HG02642 (cell line): ENCODE measurements at regions not wholly inside any gene's neighbourhood (a gene's known extent, or its start where the extent isn't known, plus 50 kb on each side); places are given as distances from the start of the nearest gene placed in this dataset.
A peak's percentile ranks its signal among the peaks of the same experiment; 100 is the strongest.
"Not testable (repeated sequence)": the region's sequence is repeated elsewhere in the genome, so short reads cannot be mapped to it uniquely, and the experiment has no call there.

Source experiments
- ATAC-seq: cut with Tn5 transposase; IDR thresholded peaks from one replicate; pipeline ENCODE4 v1.9.1; 2021; ENCODE audit warnings: mild to moderate bottlenecking; ENCODE audit not compliant: unreplicated experiment, poor library complexity

DNA sequence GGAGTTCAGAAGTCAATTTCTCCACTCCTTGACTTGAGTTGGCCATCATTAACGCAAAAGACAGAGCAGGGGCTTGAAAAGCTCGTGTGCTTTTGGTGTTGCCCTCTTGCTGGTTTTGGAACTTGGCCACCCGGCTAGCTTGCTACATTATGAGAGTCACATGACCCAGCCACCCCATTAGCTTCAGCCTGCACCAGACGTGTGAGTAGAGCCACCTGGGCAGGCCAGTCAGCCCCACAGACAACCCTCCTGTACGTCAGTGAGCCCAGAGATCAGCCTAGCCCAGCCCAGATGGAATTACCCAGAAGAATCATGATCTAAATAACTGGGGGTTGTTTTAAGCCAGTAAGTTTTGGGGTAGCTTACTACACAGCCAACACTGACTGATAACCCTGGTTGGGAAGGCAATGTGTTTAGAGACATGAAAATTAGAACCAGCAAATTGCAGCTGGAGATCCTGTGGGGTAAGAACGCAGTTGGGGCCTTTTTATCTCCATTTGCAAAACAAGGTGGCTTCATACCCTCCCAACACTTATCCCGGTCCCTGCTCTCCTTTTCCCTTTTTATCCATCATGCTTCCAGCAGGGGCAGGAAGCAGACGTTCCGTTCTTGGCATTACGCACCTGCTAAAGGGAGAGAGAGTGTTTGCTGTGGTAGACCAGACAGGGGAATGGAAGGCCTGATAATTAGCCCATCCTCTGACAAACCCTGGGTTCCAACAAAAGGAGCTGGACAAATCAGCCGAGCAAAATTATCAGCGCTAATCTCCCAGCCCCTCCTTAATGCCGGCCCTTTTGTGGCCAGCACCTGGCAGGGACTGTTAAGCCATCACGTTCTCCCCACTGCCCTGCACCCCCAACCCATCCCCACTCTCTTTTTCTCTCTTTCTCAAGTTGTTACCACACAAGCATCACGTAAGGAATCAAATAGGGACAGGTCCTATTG lies 548.7 kb upstream of the CADM1 start:
- no peak for ATAC-seq

DNA sequence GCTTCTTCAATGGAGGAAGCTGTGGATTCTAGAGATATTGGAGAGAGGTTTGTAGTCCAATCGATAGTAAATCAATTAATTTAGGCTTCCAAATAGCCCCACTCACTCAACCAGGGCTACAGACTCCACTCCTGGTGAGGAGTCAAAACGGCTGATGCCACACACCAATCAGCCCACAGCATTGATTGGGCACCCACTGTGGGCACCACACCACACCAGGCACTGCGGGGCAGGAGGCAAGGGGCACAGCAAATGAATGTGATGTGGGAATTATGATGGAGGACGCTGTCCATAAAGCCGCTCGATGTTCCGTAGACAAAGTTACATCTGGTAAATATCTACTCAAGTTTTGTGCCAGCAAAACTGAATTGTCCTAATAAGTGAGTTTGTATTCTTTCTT lies 547.3 kb upstream of the CADM1 start:
- ATAC-seq: no peak

DNA sequence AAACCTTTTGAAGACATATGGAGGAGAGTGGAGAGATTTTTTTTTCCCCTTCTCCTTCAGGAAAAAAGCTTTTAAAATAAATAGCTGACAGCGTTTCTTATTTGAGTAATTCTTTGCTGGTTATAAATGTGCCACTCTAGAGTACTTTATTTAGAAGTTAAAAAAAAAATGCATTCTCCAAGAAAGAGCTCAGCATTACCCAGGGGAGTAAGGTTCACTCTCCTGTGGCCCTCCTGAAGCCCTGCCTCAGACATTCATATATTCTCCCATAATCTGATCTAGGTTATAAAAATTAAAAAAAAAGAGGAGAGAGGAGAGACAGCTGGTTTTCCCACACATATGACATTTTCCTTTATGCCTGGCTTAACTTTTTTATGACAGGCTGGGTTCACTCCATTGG lies 545.2 kb upstream of the CADM1 start:
- ATAC-seq: no peak

DNA sequence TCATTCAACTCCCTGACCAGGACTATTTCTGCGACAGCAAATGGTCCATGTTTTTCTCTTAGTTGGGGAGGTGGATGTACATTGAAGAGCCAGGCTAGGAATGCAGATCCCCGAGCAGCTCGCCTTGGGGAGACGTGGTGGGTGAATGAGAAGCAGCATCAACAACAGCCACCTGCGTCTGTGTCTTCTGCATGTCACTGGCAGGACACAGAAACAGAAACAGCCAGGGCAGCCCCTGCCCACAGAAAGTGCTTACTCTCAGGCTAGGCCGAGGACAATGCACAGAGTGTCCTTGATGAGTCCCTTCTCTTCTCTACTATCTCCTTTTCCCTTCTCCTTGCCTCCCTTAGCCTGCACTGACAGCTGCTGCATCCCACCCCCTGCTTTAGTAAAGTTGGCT lies 541.9 kb upstream of the CADM1 start:
- ATAC-seq: no peak

DNA sequence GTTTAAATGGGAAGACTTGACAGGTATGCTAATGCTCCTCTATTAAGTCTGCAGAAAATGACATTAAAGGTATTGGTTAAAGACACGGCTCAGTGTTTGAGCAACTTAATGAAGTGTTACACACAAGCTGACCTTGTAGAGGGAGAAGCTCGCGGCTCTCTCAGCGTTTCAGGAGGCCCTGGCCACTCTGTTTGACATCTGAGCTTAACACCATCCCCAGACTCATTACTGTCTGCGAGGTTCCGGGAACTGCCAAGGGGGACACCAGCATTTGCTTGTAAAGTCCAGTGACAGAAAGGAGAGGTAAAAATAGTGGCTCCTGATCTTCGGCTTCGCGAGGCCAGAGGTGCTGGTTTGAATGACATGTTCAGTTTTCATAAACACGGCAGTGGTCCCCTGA lies 540.7 kb upstream of the CADM1 start:
- ATAC-seq: no peak

DNA sequence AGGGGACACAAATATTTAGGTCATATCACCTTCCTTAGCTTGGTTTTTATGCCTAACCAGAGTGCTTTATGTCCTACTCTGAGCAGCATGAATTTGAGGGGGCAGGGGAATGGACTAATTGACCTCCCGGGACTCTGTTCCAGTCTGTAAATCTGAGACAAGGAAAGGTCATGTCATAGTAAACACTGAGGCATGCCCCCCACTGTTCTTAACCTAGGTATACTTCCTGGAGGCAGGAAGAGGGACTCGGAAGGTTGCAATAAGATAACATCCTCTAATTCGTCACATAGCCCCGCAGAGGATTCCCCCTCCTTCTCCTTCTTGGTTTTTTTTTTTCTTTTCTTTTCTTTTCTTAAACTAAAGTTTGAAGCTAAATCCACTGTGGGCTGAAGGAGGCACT lies 540.3 kb upstream of the CADM1 start:
- ATAC-seq: no peak

DNA sequence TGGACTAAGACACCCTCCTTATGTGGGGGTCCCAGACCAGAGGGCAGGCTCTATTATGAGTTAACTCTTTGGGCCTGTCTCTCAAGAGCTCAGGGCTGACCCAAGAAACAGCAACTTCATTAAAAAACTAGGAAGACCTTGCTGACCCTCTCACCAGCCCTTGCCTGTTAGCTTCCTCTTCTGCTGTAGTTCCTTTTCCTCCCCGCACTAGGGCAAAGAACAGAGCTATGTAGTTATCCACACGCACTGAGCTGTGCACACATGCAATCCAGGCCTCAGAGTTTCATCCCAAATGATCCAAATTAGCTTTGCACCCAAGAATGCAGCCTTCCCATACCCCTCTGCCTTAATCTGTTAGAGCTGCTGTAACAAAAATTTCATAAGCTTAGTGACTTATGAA lies 539.6 kb upstream of the CADM1 start:
- no peak for ATAC-seq

DNA sequence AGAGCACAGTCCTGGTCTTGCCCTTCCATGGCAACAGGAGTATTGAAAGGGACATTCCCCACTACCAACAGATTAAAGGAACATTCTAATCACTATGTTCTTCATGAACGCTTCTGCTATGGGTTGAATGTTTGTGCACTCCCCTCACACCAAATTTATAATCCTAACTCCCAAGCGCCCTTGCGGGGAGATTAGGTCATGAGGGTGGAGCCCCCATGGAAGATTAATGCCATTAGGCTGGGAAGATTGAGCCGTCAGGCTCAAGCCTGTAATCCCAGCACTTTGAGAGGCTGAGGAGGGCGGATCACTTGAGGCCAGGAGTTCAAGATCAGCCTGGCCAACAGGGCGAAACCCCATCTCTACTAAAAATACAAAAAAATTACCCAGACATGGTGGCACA lies 538.8 kb upstream of the CADM1 start:
- ATAC-seq: not testable (repeated sequence)

DNA sequence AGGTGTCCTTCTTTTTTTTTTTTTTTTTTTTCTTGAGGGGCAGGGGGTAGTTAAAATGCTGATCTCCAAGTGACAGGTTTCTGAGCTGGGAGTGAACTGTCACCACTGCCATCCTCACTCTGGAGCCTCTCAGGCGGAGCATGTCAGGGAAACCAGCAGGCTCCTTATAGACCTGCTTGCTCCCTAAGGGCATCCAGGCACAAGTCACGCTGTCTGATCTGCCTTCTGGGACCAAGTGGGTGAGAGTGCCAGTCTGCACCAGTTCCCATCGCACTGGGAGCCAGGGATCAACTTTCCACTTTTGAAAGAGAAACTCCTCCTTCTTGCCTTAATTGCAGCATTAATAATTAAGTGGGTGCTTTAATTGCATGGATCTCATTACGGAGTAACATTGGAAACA lies 537.9 kb upstream of the CADM1 start:
- no peak for ATAC-seq

DNA sequence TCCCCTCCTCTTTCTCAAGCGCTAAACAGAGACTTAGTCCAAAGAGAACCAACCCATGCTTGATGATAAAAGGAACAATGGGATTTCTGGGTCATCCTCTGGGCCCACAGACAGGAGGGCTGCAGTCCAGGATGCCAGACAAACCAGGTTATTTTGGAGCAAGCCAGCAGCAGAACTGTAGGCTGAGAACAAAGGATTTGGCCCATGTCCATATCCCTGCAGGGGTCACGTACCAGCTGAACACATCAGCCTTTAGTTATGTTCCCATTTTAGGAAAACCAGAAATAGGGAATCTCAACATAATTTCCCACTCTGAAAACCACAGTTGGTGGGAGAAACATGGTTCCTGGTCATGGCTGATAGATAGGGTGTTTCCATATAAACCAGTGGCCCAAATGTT lies 533.6 kb upstream of the CADM1 start:
- ATAC-seq: no peak

DNA sequence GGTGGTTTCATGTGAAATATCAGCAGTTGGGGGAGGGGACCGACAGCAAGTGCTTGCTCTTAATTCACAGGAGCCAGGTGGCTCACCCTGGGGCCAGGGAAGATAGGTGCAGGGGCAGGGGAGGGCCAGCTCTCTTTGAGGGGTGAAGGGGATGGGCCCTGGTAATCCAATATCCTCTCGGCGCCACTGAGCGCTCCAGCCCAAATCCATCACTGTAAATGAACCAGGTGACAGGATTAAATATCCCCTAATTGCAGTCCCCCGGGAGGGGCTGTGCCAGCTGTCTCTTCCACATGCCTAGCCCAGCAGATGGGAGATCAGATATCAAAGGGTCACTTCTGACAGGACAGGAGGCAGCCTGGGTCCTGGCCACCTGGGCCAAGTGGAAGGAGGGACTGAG lies 531.8 kb upstream of the CADM1 start:
- ATAC-seq: no peak

DNA sequence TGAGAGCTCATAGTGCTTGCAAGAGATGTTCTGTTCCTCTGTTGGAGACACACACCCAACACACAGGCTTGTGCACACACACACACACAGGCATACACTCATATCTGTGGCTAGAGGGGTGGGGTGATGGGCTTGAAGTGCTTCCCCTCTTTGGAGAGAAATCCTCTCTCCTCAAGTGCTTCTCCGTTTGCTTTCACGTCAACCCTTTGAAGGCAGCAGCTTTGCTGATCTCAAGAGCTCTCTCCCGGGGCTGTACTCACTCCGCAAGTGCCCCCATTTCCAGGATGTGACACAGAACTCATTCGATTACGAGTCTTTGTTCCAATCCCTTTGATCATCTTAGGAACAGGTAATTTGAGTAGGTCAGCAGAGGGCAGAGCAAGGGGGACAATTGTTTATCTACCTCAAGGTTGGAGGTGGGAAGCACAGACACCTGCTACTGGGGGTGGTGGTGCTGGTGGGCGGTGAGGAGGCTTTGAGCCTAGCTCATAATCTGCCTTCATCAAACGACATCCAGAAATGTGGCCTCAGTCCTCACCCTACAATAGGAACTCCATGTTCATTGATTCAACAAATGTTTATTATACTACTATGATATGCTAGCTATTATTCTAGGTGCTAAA lies 529.8 kb upstream of the CADM1 start:
- no peak for ATAC-seq

DNA sequence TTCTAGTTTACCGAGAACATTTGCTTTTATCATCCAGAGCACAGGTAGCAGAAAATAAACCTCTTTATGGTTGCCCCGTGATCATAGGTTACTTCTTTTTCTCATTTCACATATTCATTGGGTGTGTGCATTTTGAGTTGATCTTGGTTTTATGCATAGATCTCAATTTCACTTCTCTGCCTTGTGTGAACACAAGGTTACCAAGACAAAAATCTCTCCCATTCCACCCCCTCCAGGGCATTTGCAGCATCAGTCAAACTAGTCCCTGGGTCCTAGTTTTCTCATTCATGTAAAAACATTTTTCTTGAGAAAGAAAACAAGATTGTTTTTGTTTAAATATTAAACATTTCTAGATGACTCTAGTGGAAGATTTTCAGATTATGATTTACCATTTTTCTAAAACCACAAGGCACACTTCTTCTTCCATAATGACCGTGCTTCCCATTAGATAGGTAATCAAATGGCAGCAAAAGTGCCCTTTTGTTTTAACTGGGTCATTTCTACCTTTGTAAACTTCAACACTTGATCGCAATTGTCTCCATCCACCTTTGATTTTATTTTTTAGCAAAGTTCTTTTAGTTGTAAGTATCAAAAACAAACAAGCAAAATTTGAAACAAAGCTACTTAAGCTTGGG lies 526.6 kb upstream of the CADM1 start:
- no peak for ATAC-seq

DNA sequence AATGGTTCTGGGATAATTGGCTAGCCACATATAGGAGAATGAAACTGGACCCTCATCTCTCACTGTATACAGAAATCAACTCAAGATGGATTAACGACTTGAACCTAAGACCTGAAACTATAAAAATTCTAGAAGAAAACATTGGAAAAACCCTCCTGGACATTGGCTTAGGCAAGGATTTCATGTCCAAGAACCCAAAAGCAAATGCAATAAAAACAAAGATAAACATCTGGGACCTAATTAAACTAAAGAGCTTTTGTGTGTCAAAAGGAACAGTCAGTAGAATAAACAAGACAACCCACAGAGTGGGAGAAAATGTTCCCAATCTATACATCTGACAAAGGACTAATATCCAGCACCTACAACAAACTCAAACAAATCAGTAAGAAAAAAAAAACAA lies 524.3 kb upstream of the CADM1 start:
- not testable (repeated sequence) for ATAC-seq

DNA sequence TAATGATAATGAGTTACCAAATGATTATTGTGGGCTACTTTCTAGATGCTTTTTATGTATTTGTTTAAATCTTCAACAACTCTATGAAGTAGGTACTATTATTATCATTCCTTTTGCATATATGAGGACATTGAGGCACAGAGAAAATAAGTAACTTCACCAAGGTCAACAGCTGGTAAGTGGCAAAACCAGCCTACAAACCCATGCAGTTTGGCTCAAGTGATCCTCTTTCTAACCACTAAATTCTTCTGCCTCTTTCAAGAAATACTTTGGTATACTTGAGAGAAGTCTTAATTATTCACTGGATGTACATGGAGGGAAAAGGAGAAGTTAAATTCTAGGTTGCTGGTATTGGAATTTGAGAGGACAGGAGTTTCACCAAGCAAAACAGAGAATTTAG lies 495.2 kb upstream of the CADM1 start:
- no peak for ATAC-seq

DNA sequence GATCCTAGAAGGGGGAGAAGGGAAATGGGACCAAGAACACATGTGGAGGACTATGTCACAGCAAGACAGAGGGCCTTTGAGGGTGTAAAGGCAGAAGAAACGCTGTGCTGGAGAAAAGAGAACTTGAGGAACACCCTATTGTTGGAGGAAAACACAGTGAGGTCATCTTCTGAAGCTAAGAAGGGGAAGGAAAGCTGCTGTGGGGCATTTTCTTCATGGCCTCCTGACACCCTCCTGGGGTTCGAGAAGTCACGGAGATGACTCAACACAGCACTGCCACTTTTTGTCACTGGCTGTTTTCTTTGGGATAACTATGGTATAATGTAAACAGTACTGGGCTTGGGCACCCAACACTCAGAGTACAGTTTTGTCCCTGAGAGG lies 492.6 kb upstream of the CADM1 start:
- ATAC-seq: peak; percentile 12

DNA sequence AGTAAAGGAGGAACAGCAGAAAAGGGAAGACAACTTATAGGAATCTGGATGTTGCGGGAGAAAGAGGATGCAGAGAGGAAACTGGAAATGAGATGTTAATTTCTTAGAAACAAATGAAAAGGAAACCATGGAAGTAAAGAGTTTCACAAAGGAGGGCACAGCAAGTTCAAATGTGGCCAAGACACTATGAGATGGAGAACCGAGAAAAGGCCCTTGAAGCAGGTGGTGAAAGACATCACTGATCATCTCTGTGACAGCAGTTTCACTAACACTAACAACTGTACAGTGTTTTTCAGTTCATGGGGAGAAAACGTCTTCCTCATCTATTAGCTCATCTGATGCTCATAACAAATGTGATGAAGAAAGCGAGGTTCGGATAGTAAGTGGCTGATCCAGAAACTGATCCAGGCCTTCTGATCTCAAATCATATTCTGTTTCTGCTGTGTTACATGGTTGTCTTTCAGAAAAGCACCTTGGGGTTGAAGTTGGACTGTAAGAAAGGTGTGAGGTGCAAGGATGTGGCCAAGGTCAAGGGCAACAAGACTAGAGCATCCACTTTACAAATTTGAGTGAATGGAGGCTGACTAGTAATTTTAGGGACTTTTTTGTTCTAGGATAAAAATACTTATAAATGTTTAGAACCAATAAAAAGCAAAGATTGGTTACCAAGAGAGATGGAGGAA lies 492.1 kb upstream of the CADM1 start:
- ATAC-seq: peak; percentile 98

DNA sequence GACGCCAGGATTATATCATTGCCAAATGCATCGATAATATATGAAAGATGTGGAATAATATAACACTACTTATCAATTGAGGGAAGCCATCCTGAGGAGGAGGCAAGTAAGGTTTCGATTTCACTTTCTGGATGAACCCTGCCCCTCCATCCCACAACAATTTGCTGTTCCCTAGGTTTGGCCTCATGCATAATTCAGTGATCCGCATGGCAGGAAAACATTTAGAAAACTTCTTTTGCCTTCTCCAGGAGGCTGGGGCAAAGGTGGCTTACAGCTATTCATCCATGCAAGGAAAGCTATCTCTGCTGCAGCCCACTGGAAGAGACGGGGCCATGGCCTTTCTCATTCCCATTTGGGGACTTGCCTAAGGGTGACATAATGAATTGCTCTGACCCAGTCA lies 489.4 kb upstream of the CADM1 start:
- no peak for ATAC-seq

DNA sequence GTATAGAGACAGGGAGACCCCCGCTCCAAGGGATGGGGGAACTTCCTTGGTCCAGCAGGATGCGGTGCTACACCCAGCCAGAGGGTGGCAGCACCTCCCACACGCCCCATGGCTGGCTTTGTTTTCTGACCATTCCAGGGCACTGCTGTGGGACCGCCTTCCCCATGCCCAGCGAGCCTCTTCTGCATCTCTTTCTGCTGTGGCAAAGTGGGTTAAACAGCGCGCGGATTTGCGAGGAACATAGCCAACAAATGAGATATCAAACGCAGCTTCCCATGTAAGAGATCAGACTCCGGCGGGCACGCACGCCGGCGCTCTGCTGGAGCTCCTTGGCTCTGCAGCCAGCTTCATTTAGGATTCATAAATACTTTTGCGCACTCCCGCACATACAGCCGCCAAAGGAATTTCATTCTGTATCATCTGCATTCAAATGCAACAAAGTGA lies 485.8 kb upstream of the CADM1 start:
- no peak for ATAC-seq

DNA sequence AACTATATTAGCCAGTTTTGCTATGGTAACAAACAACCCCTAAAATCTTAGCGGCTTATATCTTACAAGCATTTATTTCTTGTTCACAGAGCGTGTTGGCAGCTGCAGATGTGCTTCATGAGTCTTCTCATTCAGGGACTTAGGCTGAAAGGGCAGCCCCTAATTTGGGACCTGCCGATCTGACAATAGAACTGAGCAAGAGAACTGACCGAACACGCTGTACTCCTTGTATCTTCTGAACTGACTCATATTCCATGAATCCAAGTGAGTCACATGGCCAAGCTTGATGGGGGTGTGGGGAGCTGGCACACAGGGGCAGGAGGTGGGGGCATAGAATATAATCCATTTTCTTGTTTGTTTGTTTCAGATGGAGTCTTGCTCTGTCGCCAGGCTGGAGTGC lies 481.7 kb upstream of the CADM1 start:
- no peak for ATAC-seq

DNA sequence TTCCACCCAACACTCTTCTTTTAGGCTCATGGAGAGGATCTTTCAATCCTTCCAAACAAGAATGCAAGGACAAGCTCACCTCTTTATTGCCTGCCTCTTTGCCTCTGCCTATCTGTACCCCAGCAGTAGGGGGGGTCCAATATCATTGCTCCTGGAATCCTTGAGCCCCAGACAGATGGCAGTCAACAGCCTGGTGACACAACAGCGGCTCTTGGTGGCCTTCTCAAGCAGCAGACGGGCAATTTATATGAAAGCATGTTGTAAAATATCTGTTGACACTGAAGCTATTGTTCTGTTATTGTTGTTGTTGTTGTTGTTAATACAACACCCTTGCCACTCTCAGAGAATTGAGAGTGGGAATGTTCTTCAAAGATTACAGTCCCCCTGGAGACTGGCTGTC lies 480.0 kb upstream of the CADM1 start:
- ATAC-seq: no peak
